ENCODE measurements at regions not wholly inside any gene's neighbourhood (a gene's known extent, or its start where the extent isn't known, plus 50 kb on each side); places are given as distances from the start of the nearest gene placed in this dataset.

DNA sequence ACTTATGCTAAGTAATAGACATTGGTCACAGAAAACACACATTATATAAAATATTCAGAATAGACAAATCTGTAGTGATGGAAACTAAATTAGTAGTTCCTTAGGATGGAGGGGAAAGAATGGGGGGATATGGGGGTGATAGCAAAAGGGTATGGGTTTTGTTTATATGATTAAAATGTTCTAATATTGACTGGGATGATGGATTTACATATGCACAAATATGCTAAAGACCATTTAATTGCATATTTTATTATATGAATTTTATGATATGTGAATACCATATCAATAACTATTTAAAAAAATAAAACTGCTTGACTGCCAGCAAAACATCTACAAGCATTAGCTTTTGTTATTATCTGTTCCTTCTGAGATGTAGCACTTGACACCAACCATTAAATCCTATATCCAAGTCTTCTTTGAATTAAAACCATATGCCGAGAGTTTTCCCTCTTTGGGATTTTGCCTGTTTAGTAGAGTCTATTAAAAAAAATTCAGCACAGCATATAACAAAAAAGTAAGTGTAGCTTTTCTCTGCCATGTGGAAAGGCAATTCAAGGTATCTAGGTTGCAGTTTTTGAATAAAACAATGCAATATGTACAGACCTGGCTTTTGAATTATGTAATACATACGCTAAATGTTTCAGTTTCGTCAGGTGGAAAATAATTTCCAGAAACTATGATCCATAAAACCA is 2584.1 kb upstream of the PCDH20 start:
- H3K27ac ChIP-seq (ENCODE audit: control insufficient read depth, insufficient read depth) = no peak overlapping the region
- BruUV-seq (replicated peaks) = no TSS peak
- H3K27me3 ChIP-seq (replicated peaks in 1 of 2; ENCODE audit: control insufficient read depth in 2 of 2, insufficient read depth in 2 of 2, low read length in 1 of 2) = no peaks in the 10 kb centered on the region
- no peaks in the 10 kb centered on the region for H3K36me3 ChIP-seq (ENCODE audit: control insufficient read depth in 2 of 2, insufficient read depth in 2 of 2, low read length in 1 of 2)
- no peak for ATAC-seq
- H4K20me1 ChIP-seq (ENCODE audit: control insufficient read depth, insufficient read depth) = no peaks in the 10 kb centered on the region
- SMC1A ChIA-PET (ENCODE audit: uncharacterized antibody, unreplicated experiment) = interaction anchor here (1.1 to 1.6 kb wide), 2 partner anchors 10 to 41 kb away, joined by 3 to 4 read pairs; no protein-coding TSS in a partner anchor
- H3K4me3 ChIP-seq = no peak overlapping the region
- 18% methylated on average over 3 of the region's 3 CpGs for WGBS (ENCODE audit: insufficient coverage, insufficient replicate concordance, low lambda C conversion rate, missing lambda C conversion rate)
- no peaks in the 10 kb centered on the region for H3K9me3 ChIP-seq (replicated peaks; ENCODE audit: control insufficient read depth, insufficient read depth, low read length)
- in situ Hi-C loops (cut with MboI) (no loop called here), intact Hi-C loops (cut with micrococcal nuclease; ENCODE audit: unreplicated experiment) (no loop called here)
- no peak for FAIRE-seq
- no peak overlapping the region for H3K9ac ChIP-seq (ENCODE audit: control insufficient read depth, insufficient read depth, low read length)
- CTCF ChIA-PET = interaction anchor here (0.6 kb wide), 1 partner anchor 223 kb away, joined by 3 read pairs; no protein-coding TSS in a partner anchor
- POLR2A ChIA-PET = no interaction called here
- H3K4me2 ChIP-seq (ENCODE audit: control insufficient read depth, insufficient read depth) = no peak overlapping the region
- DNase-seq (ENCODE audit: low read depth, low spot score) = no peak
- H3K79me2 ChIP-seq (ENCODE audit: control insufficient read depth, insufficient read depth, low read length) = no peaks in the 10 kb centered on the region
- RAD21 ChIA-PET (ENCODE audit: unreplicated experiment) = no interaction called here
- H2AFZ ChIP-seq (ENCODE audit: control insufficient read depth, low read depth, low read length) = no peak overlapping the region
- no peaks in the 10 kb centered on the region for H3K4me1 ChIP-seq (ENCODE audit: control insufficient read depth, insufficient read depth, low read length)
- TF ChIP-seq DPF2 (IDR thresholded peaks at IDR 0.05) = no peak
- no peak for TF ChIP-seq BHLHE40 (IDR thresholded peaks at IDR 0.05; ENCODE audit: borderline replicate concordance in 1 of 2, low read depth in 2 of 2, low read length in 1 of 2)
- no peak for TF ChIP-seq NFIC (IDR thresholded peaks at IDR 0.05; ENCODE audit: low read depth, low read length)
- TF ChIP-seq KAT2A (conservative IDR thresholded peaks at IDR 0.05; ENCODE audit: control insufficient read depth, low read depth, low read length) = no peak
- TF ChIP-seq SPI1 (IDR thresholded peaks at IDR 0.05; ENCODE audit: borderline replicate concordance, insufficient read depth, low read depth, low read length) = no peak
- TF ChIP-seq ZBTB4 (CRISPR knock-in tag; IDR thresholded peaks at IDR 0.05) = no peak
- TF ChIP-seq SKIL (IDR thresholded peaks at IDR 0.05; ENCODE audit: low read depth, poor library complexity, severe bottlenecking) = no peak
- TF ChIP-seq, protein P1, sequence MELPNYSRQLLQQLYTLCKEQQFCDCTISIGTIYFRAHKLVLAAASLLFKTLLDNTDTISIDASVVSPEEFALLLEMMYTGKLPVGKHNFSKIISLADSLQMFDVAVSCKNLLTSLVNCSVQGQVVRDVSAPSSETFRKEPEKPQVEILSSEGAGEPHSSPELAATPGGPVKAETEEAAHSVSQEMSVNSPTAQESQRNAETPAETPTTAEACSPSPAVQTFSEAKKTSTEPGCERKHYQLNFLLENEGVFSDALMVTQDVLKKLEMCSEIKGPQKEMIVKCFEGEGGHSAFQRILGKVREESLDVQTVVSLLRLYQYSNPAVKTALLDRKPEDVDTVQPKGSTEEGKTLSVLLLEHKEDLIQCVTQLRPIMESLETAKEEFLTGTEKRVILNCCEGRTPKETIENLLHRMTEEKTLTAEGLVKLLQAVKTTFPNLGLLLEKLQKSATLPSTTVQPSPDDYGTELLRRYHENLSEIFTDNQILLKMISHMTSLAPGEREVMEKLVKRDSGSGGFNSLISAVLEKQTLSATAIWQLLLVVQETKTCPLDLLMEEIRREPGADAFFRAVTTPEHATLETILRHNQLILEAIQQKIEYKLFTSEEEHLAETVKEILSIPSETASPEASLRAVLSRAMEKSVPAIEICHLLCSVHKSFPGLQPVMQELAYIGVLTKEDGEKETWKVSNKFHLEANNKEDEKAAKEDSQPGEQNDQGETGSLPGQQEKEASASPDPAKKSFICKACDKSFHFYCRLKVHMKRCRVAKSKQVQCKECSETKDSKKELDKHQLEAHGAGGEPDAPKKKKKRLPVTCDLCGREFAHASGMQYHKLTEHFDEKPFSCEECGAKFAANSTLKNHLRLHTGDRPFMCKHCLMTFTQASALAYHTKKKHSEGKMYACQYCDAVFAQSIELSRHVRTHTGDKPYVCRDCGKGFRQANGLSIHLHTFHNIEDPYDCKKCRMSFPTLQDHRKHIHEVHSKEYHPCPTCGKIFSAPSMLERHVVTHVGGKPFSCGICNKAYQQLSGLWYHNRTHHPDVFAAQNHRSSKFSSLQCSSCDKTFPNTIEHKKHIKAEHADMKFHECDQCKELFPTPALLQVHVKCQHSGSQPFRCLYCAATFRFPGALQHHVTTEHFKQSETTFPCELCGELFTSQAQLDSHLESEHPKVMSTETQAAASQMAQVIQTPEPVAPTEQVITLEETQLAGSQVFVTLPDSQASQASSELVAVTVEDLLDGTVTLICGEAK (IDR thresholded peaks at IDR 0.05; ENCODE audit: borderline replicate concordance) = no peak
- TF ChIP-seq, protein P2, sequence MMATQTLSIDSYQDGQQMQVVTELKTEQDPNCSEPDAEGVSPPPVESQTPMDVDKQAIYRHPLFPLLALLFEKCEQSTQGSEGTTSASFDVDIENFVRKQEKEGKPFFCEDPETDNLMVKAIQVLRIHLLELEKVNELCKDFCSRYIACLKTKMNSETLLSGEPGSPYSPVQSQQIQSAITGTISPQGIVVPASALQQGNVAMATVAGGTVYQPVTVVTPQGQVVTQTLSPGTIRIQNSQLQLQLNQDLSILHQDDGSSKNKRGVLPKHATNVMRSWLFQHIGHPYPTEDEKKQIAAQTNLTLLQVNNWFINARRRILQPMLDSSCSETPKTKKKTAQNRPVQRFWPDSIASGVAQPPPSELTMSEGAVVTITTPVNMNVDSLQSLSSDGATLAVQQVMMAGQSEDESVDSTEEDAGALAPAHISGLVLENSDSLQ (IDR thresholded peaks at IDR 0.05) = no peak
- no peak for TF ChIP-seq IKZF2 (IDR thresholded peaks at IDR 0.05)
- TF ChIP-seq MYC (IDR thresholded peaks at IDR 0.05; ENCODE audit: insufficient read depth, insufficient read length, insufficient replicate concordance, low read length, severe bottlenecking) = no peak
- no peak for TF ChIP-seq GABPA (IDR thresholded peaks at IDR 0.05; ENCODE audit: low read depth)
